H9 (cell line): ENCODE measurements at regions not wholly inside any gene's neighbourhood (a gene's known extent, or its start where the extent isn't known, plus 50 kb on each side); places are given as distances from the start of the nearest gene placed in this dataset.

Experiments used
- DNase-seq: peaks from one replicate; pipeline ENCODE4 v3.0.0-alpha.2; 2017
- H2AFZ ChIP-seq: one replicate; pipeline ENCODE4 v1.6.1; 2013; ENCODE audit warnings: mild to moderate bottlenecking, low read length, control low read depth, moderate library complexity
- H2AK5ac ChIP-seq: 2 replicates; pipeline ENCODE4 v1.6.1; 2013; ENCODE audit warnings: low read length, control low read depth, mixed read lengths; ENCODE audit not compliant: insufficient read length
- H2BK120ac ChIP-seq: one replicate; pipeline ENCODE4 v1.6.1; 2013; ENCODE audit warnings: low read depth, mild to moderate bottlenecking, low read length, control low read depth, inconsistent platforms; ENCODE audit not compliant: poor library complexity, severe bottlenecking
- H2BK12ac ChIP-seq: 2 replicates; pipeline ENCODE4 v1.6.1; 2013; ENCODE audit warnings: low read length, control low read depth, mixed read lengths, low read depth; ENCODE audit not compliant: insufficient read length
- H2BK15ac ChIP-seq: 2 replicates; pipeline ENCODE4 v1.6.1; 2013; ENCODE audit warnings: low read depth, low read length, control low read depth
- H2BK20ac ChIP-seq: one replicate; pipeline ENCODE4 v1.6.1; 2013; ENCODE audit warnings: low read depth, mild to moderate bottlenecking, low read length, control low read depth, inconsistent platforms; ENCODE audit not compliant: poor library complexity, severe bottlenecking
- H2BK5ac ChIP-seq: 2 replicates; pipeline ENCODE4 v1.6.1; 2013; ENCODE audit warnings: low read length, control low read depth, mixed read lengths; ENCODE audit not compliant: insufficient read length
- H3K14ac ChIP-seq: 2 replicates; pipeline ENCODE4 v1.6.1; 2013; ENCODE audit warnings: low read length, control low read depth; ENCODE audit not compliant: insufficient read depth
- H3K18ac ChIP-seq: 2 replicates; pipeline ENCODE4 v1.6.1; 2013; ENCODE audit warnings: low read depth, mild to moderate bottlenecking, mixed read lengths, low read length, control low read depth; ENCODE audit not compliant: insufficient read length
- H3K23ac ChIP-seq: 2 replicates; pipeline ENCODE4 v1.6.1; 2013; ENCODE audit warnings: low read length, control low read depth, mixed read lengths, low read depth; ENCODE audit not compliant: insufficient read length
- H3K23me2 ChIP-seq: 2 replicates; pipeline ENCODE4 v1.6.1; 2013; ENCODE audit warnings: low read depth, mild to moderate bottlenecking, mixed read lengths, low read length, control low read depth; ENCODE audit not compliant: insufficient read length, poor library complexity, severe bottlenecking
- H3K27ac ChIP-seq: 2 replicates; pipeline ENCODE4 v1.5.1; 2013; ENCODE audit warnings: low read length, control low read depth, mixed read lengths, low read depth; ENCODE audit not compliant: insufficient read length
- H3K27me3 ChIP-seq: 2 replicates; pipeline ENCODE4 v1.6.1; 2013; ENCODE audit warnings: low read length, control low read depth, inconsistent platforms; ENCODE audit not compliant: insufficient read depth
- H3K4ac ChIP-seq: 2 replicates; pipeline ENCODE4 v1.6.1; 2013; ENCODE audit warnings: low read depth, mild to moderate bottlenecking, control low read depth, inconsistent platforms, low read length, moderate library complexity
- H3K4me1 ChIP-seq: 2 replicates; pipeline ENCODE4 v1.6.1; 2013; ENCODE audit warnings: low read length, control low read depth, inconsistent platforms; ENCODE audit not compliant: insufficient read depth
- H3K4me2 ChIP-seq: 2 replicates; pipeline ENCODE4 v1.6.1; 2013; ENCODE audit warnings: low read length, control low read depth, mixed read lengths; ENCODE audit not compliant: insufficient read length, insufficient read depth
- H3K56ac ChIP-seq: 2 replicates; pipeline ENCODE4 v1.6.1; 2013; ENCODE audit warnings: low read depth, mild to moderate bottlenecking, mixed read lengths, low read length, control low read depth; ENCODE audit not compliant: insufficient read length
- H3K79me1 ChIP-seq: 2 replicates; pipeline ENCODE4 v1.6.1; 2013; ENCODE audit warnings: low read depth, mild to moderate bottlenecking, moderate library complexity, low read length, control low read depth, inconsistent platforms; ENCODE audit not compliant: insufficient read depth, poor library complexity, severe bottlenecking
- H3K79me2 ChIP-seq: 2 replicates; pipeline ENCODE4 v1.6.1; 2013; ENCODE audit warnings: low read length, control low read depth, inconsistent platforms; ENCODE audit not compliant: insufficient read depth
- H3K9ac ChIP-seq: 2 replicates; pipeline ENCODE4 v1.6.1; 2013; ENCODE audit warnings: low read length, control low read depth, mixed read lengths; ENCODE audit not compliant: insufficient read length; ENCODE audit errors: extremely low read depth
- H3K9me3 ChIP-seq: one replicate; pipeline ENCODE4 v1.6.1; 2013; ENCODE audit warnings: low read depth, low read length, inconsistent platforms; ENCODE audit not compliant: control insufficient read depth
- H3T11ph ChIP-seq: one replicate; pipeline ENCODE4 v1.6.1; 2013; ENCODE audit warnings: mild to moderate bottlenecking, low read length, control low read depth, inconsistent platforms
- H4K20me1 ChIP-seq: one replicate; pipeline ENCODE4 v1.6.1; 2013; ENCODE audit not compliant: control insufficient read depth, insufficient read length, insufficient read depth
- H4K5ac ChIP-seq: 2 replicates; pipeline ENCODE4 v1.6.1; 2013; ENCODE audit warnings: low read depth, mild to moderate bottlenecking, mixed read lengths, low read length, control low read depth; ENCODE audit not compliant: insufficient read length
- H4K8ac ChIP-seq: replicated peaks from 2 replicates; pipeline ENCODE4 v1.6.1; 2013; ENCODE audit warnings: low read length, control low read depth, mixed read lengths, low read depth; ENCODE audit not compliant: insufficient read length
- H4K91ac ChIP-seq: 2 replicates; pipeline ENCODE4 v1.6.1; 2013; ENCODE audit warnings: low read depth, mild to moderate bottlenecking, moderate library complexity, mixed read lengths, low read length, control low read depth; ENCODE audit not compliant: insufficient read length
- H3K27ac Mint-ChIP-seq, 3 experiments: 2 replicates in 2 of 3; 3 replicates in 1 of 3; pipeline ENCODE4 v1.8.0; 2020 to 2021; ENCODE audit warnings: mixed read lengths in 3 of 3, mild to moderate bottlenecking in 1 of 3, moderate library complexity in 1 of 3
- H3K27me3 Mint-ChIP-seq: 2 replicates; pipeline ENCODE4 v1.8.0; 2021; ENCODE audit warnings: low read depth, mild to moderate bottlenecking, moderate library complexity, mixed read lengths
- H3K36me3 Mint-ChIP-seq, 3 experiments: 2 replicates in 2 of 3; 3 replicates in 1 of 3; pipeline ENCODE4 v1.8.0; 2020 to 2021; ENCODE audit warnings: low read depth in 3 of 3, mixed read lengths in 3 of 3; ENCODE audit not compliant: insufficient read depth in 1 of 3
- H3K4me1 Mint-ChIP-seq, 2 experiments: 2 replicates each; pipeline ENCODE4 v1.8.0; 2020; ENCODE audit warnings: mixed read lengths in 2 of 2
- H3K4me3 Mint-ChIP-seq, 2 experiments: 2 replicates in 1 of 2; 3 replicates in 1 of 2; pipeline ENCODE4 v1.8.0; 2020 to 2021; ENCODE audit warnings: mild to moderate bottlenecking in 2 of 2, mixed read lengths in 2 of 2, moderate library complexity in 1 of 2
- H3K9me3 Mint-ChIP-seq, 2 experiments: 2 replicates in 1 of 2; 3 replicates in 1 of 2; pipeline ENCODE4 v1.8.0; 2020; ENCODE audit warnings: mild to moderate bottlenecking in 2 of 2, mixed read lengths in 2 of 2, moderate library complexity in 1 of 2
- WGBS: extraction: QIAGEN DNeasy Blood & Tissue Kit; methylation state at CpG from one replicate; pipeline ENCODE4 v1.1.7; 2013; ENCODE audit warnings: missing lambda C conversion rate, low lambda C conversion rate, mixed read lengths; ENCODE audit not compliant: insufficient read length; ENCODE audit errors: extremely low coverage; 5-methylcytosine and 5-hydroxymethylcytosine counted together
- TF ChIP-seq, protein P1 (sequence below): fragments of 200-600 bp; sonication (generic); conservative IDR thresholded peaks from 3 replicates; pipeline ENCODE4 v1.8.0; 2021; ENCODE audit warnings: antibody characterized with exemption, mild to moderate bottlenecking

DNA sequence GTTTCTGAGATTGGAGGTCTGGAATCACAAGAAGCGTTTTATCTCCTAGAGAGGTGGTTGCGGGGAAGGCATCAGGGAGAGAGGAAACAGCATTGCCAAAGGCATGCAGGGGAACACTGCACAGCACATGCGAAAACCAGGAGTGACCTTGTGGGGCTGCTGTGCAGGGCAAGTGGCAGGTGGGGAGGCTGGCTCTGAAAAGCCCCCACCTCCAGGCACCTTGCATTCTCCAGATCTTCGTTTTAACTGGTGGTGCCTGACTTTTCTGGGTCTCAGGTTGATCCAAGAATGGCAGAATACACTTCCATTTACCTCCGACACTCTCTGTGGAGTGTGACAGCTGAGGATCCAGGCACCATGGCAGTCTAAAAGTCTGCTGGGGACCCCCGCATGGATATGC lies 209.4 kb upstream of the LEF1 start:
- no peaks in the 10 kb centered on the region for H3K9me3 ChIP-seq
- H2BK20ac ChIP-seq, result no peak overlapping the region
- no peaks in the 10 kb centered on the region for H4K20me1 ChIP-seq
- H3K9me3 Mint-ChIP-seq, result peaks cover 2 to 5% of the 10 kb centered on the region in 2 experiments; a peak in 3 of 5 replicates
- no peak overlapping the region for H2AFZ ChIP-seq
- no peak overlapping the region for H3K4me3 Mint-ChIP-seq
- H3K79me1 ChIP-seq, result no peaks in the 10 kb centered on the region
- no peak overlapping the region for H2BK15ac ChIP-seq
- peaks cover 3% of the 10 kb centered on the region for H3K27me3 Mint-ChIP-seq
- TF ChIP-seq, protein P1, sequence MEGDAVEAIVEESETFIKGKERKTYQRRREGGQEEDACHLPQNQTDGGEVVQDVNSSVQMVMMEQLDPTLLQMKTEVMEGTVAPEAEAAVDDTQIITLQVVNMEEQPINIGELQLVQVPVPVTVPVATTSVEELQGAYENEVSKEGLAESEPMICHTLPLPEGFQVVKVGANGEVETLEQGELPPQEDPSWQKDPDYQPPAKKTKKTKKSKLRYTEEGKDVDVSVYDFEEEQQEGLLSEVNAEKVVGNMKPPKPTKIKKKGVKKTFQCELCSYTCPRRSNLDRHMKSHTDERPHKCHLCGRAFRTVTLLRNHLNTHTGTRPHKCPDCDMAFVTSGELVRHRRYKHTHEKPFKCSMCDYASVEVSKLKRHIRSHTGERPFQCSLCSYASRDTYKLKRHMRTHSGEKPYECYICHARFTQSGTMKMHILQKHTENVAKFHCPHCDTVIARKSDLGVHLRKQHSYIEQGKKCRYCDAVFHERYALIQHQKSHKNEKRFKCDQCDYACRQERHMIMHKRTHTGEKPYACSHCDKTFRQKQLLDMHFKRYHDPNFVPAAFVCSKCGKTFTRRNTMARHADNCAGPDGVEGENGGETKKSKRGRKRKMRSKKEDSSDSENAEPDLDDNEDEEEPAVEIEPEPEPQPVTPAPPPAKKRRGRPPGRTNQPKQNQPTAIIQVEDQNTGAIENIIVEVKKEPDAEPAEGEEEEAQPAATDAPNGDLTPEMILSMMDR, result no peak
- H3K4me1 Mint-ChIP-seq, result peaks cover 7 to 9% of the 10 kb centered on the region in 2 experiments
- H4K8ac ChIP-seq, result no peak overlapping the region
- H3K14ac ChIP-seq, result no peak overlapping the region
- H3K4ac ChIP-seq, result no peak overlapping the region
- no peak overlapping the region for H3K4me2 ChIP-seq
- no peak overlapping the region for H4K5ac ChIP-seq
- H2BK120ac ChIP-seq, result no peak overlapping the region
- H3K56ac ChIP-seq, result no peak overlapping the region
- no peak overlapping the region for H3K9ac ChIP-seq
- H3K36me3 Mint-ChIP-seq, result peaks cover 0 to 5% (median 2%) of the 10 kb centered on the region in 3 experiments; a peak in 2 of 7 replicates
- H3K23me2 ChIP-seq, result no peaks in the 10 kb centered on the region
- WGBS, result no CpG with 5 or more reads among the region's 6 CpGs
- no peak overlapping the region for H3T11ph ChIP-seq
- H3K23ac ChIP-seq, result no peak overlapping the region
- H2AK5ac ChIP-seq, result no peak overlapping the region
- no peaks in the 10 kb centered on the region for H3K4me1 ChIP-seq
- no peaks in the 10 kb centered on the region for H3K27me3 ChIP-seq
- no peak overlapping the region for H3K18ac ChIP-seq
- no peak overlapping the region for H4K91ac ChIP-seq
- no peak overlapping the region for H3K27ac ChIP-seq
- no peak overlapping the region for H2BK12ac ChIP-seq
- no peaks in the 10 kb centered on the region for H3K79me2 ChIP-seq
- DNase-seq, result no peak
- H2BK5ac ChIP-seq, result no peak overlapping the region
- no peak overlapping the region for H3K27ac Mint-ChIP-seq
